Ovary (tissue), 3 donors: ENCODE measurements at regions not wholly inside any gene's neighbourhood (a gene's known extent, or its start where the extent isn't known, plus 50 kb on each side); places are given as distances from the start of the nearest gene placed in this dataset.

ENCODE experiments used
- EP300 ChIP-seq: sonication (generic); formaldehyde crosslinking; IDR thresholded peaks from one replicate; pipeline ENCODE4 v1.6.1; 2017; ENCODE audit warnings: antibody characterized with exemption
- TF ChIP-seq, protein P1 (sequence below), 3 donors: fragments of 450-650 bp in 2 of 3; fragments of 200-600 bp in 1 of 3; IDR thresholded peaks; one replicate each; pipeline versions ENCODE4 v1.5.1 to v1.8.0; 2016 to 2022; ENCODE audit warnings: antibody characterized with exemption in 3 of 3, mild to moderate bottlenecking in 1 of 3
- donor health status: DM: no; HTN: no; CAD: no.

DNA sequence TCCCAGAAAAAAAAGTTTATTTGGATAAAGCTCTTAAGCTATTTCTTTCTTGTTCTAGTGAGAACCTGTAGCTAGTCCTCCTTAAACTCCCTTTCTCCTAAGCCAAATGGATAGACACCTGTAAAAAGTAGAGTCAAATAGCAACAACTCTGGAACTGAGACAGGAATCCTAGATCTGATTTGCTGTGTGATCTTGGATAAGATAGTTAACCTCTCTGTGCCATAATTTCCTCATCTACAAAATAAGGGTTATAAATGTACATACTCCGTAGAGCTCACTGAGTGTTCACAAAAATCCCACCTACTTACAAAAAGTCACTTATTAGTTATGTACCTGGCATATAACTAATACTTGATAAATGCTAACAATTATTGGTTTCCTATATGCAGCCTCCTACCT is 270.3 kb downstream of the ABCC12 start:
- TF ChIP-seq, protein P1, sequence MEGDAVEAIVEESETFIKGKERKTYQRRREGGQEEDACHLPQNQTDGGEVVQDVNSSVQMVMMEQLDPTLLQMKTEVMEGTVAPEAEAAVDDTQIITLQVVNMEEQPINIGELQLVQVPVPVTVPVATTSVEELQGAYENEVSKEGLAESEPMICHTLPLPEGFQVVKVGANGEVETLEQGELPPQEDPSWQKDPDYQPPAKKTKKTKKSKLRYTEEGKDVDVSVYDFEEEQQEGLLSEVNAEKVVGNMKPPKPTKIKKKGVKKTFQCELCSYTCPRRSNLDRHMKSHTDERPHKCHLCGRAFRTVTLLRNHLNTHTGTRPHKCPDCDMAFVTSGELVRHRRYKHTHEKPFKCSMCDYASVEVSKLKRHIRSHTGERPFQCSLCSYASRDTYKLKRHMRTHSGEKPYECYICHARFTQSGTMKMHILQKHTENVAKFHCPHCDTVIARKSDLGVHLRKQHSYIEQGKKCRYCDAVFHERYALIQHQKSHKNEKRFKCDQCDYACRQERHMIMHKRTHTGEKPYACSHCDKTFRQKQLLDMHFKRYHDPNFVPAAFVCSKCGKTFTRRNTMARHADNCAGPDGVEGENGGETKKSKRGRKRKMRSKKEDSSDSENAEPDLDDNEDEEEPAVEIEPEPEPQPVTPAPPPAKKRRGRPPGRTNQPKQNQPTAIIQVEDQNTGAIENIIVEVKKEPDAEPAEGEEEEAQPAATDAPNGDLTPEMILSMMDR (IDR thresholded peaks at IDR 0.05), result no peak
- TF ChIP-seq EP300, result no peak
